ENCODE measurements at regions not wholly inside any gene's neighbourhood (a gene's known extent, or its start where the extent isn't known, plus 50 kb on each side); places are given as distances from the start of the nearest gene placed in this dataset.

DNA sequence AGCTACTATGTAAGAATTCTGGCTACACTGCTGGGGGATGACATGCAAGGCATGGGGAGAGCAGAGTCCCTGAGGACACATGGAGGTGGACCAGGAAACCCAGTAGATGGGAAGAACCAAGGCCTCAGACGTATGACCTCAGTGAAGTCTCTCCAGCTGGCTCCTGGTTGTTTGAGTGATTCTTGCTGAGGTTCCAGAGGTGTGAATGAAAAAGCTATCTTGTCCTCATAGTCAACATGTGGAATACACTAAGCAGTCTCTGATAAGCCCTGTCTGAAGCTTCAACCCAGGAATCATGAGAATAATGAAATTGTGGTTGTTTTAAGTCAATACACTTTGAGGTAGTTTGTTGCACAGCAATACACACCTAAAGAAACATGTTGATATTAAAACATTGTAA, 78.0 kb downstream of the GABRA6 start:
- Histone ChIP-seq H2AFZ (ENCODE audit: low read length) (no peak overlapping the region), H3K9ac (replicated peaks in 1 of 4; ENCODE audit: extremely low read depth in 1 of 4, low read depth in 3 of 4, low read length in 3 of 4) (no peak overlapping the region), H3K9me3 (ENCODE audit: insufficient read depth in 2 of 2, low read depth in 1 of 2, low read length in 1 of 2) (no peaks in the 10 kb centered on the region), H2BK120ac (replicated peaks; ENCODE audit: low read depth, low read length) (no peak overlapping the region), H2AK5ac (ENCODE audit: low read depth, low read length) (no peak overlapping the region), H3K79me1 (ENCODE audit: low read depth, low read length) (no peaks in the 10 kb centered on the region), H3K18ac (ENCODE audit: extremely low read depth, low read length) (no peak overlapping the region), H4K20me1 (replicated peaks in 1 of 2; ENCODE audit: control insufficient read depth in 1 of 2, insufficient read depth in 2 of 2, low read length in 2 of 2) (no peaks in the 10 kb centered on the region), H2BK20ac (ENCODE audit: low read length) (no peak overlapping the region), H4K5ac (ENCODE audit: insufficient read length, low read depth, low read length) (no peak overlapping the region), H4K91ac (replicated peaks; ENCODE audit: insufficient read length, low read length) (no peak overlapping the region), H3K79me2 (ENCODE audit: control insufficient read depth in 1 of 2, insufficient read depth in 2 of 2, low read length in 2 of 2) (no peaks in the 10 kb centered on the region), H3K27ac (ENCODE audit: low read depth, low read length) (no peak overlapping the region), H2BK5ac (ENCODE audit: low read depth, low read length) (no peak overlapping the region), H3K4me3 (ENCODE audit: extremely low read depth in 1 of 4, insufficient read depth in 2 of 4, low read depth in 3 of 4, low read length in 4 of 4) (no peak overlapping the region), H3K56ac (replicated peaks; ENCODE audit: insufficient read length, low read depth, low read length) (no peak overlapping the region), H2BK15ac (ENCODE audit: low read length) (no peak overlapping the region), H2BK12ac (ENCODE audit: low read depth, low read length) (no peak overlapping the region), H3K27me3 (replicated peaks in 1 of 4; ENCODE audit: control insufficient read depth in 3 of 4, extremely low read depth in 1 of 4, insufficient read depth in 3 of 4, low read length in 3 of 4) (no peaks in the 10 kb centered on the region), H3K23ac (ENCODE audit: insufficient read length) (no peak overlapping the region), H4K8ac (ENCODE audit: extremely low read depth, insufficient read depth, low read length) (no peak overlapping the region), H3K4me1 (replicated peaks in 1 of 4; ENCODE audit: control insufficient read depth in 3 of 4, insufficient read depth in 4 of 4, low read length in 3 of 4) (no peaks in the 10 kb centered on the region), H3K36me3 (ENCODE audit: control insufficient read depth in 2 of 4, insufficient read depth in 4 of 4, low read length in 3 of 4) (no peaks in the 10 kb centered on the region), H3K23me2 (ENCODE audit: low read depth, low read length) (no peaks in the 10 kb centered on the region; the same call in 1 of the 2 replicates), H3K4ac (replicated peaks; ENCODE audit: insufficient read length, low read depth, low read length) (no peak overlapping the region), H3K4me2 (ENCODE audit: insufficient read depth in 1 of 2, low read depth in 2 of 2, low read length in 2 of 2) (no peak overlapping the region), H3K14ac (ENCODE audit: insufficient read length) (no peak overlapping the region)
- ChIA-PET CTCF (ENCODE audit: partially characterized antibody) (interaction anchor here (0.7 kb wide), 1 partner anchor 149 kb away, joined by 4 read pairs; no protein-coding TSS in a partner anchor), POLR2A (ENCODE audit: partially characterized antibody) (no interaction called here)
- TF ChIP-seq EP300 (IDR thresholded peaks at IDR 0.05; ENCODE audit: borderline replicate concordance in 1 of 2, low read depth in 2 of 2, low read length in 2 of 2) (no peak), MAFK (IDR thresholded peaks at IDR 0.05; ENCODE audit: low read depth, low read length) (no peak), SIX5 (IDR thresholded peaks at IDR 0.05; ENCODE audit: low read depth, low read length) (no peak), RBBP5 (IDR thresholded peaks at IDR 0.05; ENCODE audit: borderline replicate concordance, low read depth, low read length) (no peak), NRF1 (IDR thresholded peaks at IDR 0.05; ENCODE audit: low read depth, low read length) (no peak), RAD21 (IDR thresholded peaks at IDR 0.05 in 1 of 2, conservative IDR thresholded peaks at IDR 0.05 in 1 of 2; ENCODE audit: low read depth in 2 of 2, low read length in 2 of 2) (no peak), SIRT6 (IDR thresholded peaks at IDR 0.05; ENCODE audit: low read length) (no peak), TBP (IDR thresholded peaks at IDR 0.05; ENCODE audit: low read depth, low read length) (no peak), TEAD4 (IDR thresholded peaks at IDR 0.05; ENCODE audit: low read depth, low read length) (no peak), USF2 (IDR thresholded peaks at IDR 0.05; ENCODE audit: low read length) (no peak), POU5F1 (IDR thresholded peaks at IDR 0.05; ENCODE audit: low read depth, low read length) (no peak)
- TF ChIP-seq, protein P1, sequence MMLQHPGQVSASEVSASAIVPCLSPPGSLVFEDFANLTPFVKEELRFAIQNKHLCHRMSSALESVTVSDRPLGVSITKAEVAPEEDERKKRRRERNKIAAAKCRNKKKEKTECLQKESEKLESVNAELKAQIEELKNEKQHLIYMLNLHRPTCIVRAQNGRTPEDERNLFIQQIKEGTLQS (IDR thresholded peaks at IDR 0.05; ENCODE audit: insufficient read depth, low read depth, low read length), result no peak
- no peak for FAIRE-seq
- DNase-seq (ENCODE audit: low read depth in 1 of 2, low spot score in 2 of 2), result no peak
- WGBS, 2 experiments (ENCODE audit: extremely low coverage in 1 of 2, insufficient coverage in 1 of 2, insufficient read length in 1 of 2, insufficient replicate concordance in 2 of 2, low coverage in 1 of 2, low lambda C conversion rate in 2 of 2, missing lambda C conversion rate in 1 of 2), result 100% methylated on average over 1 of the region's 1 CpG; no CpG with 5 or more reads in 1 of the 2 experiments

All from H1 (cell line).